ENCODE measurements at regions not wholly inside any gene's neighbourhood (a gene's known extent, or its start where the extent isn't known, plus 50 kb on each side); places are given as distances from the start of the nearest gene placed in this dataset.

GRCh38 chr12:58405363-58405762 is 464.0 kb downstream of the ATP23 start:
- no peak for TF ChIP-seq CTCF (IDR thresholded peaks at IDR 0.05 in 2 of 3, conservative IDR thresholded peaks at IDR 0.05 in 1 of 3; ENCODE audit: borderline replicate concordance in 1 of 3, insufficient read depth in 1 of 3, low read depth in 2 of 3, low read length in 2 of 3)
- no peak for TF ChIP-seq POLR2AphosphoS5 (IDR thresholded peaks at IDR 0.05; ENCODE audit: low read depth, low read length)
- no peak for TF ChIP-seq EZH2phosphoT487 (IDR thresholded peaks at IDR 0.05; ENCODE audit: borderline replicate concordance)
- no peak for TF ChIP-seq CEBPB (IDR thresholded peaks at IDR 0.05; ENCODE audit: low read depth)
- no peak for TF ChIP-seq REST (IDR thresholded peaks at IDR 0.05; ENCODE audit: low read depth)
- no peak for TF ChIP-seq POLR2A (IDR thresholded peaks at IDR 0.05; ENCODE audit: borderline replicate concordance, extremely low read depth, insufficient read depth, insufficient read length)
- TF ChIP-seq RAD21 (IDR thresholded peaks at IDR 0.05; ENCODE audit: low read depth) = no peak
- no peak for TF ChIP-seq YY1 (IDR thresholded peaks at IDR 0.05; ENCODE audit: extremely low read depth, insufficient replicate concordance, low read depth, low read length)
- TF ChIP-seq SP1 (IDR thresholded peaks at IDR 0.05; ENCODE audit: low read depth) = no peak
- TF ChIP-seq EZH2 (IDR thresholded peaks at IDR 0.05) = no peak
- no peak for TF ChIP-seq MAX (IDR thresholded peaks at IDR 0.05)
- no peak for TF ChIP-seq SRF (IDR thresholded peaks at IDR 0.05; ENCODE audit: low read depth)
